HAP-1 (cell line): ENCODE measurements at regions not wholly inside any gene's neighbourhood (a gene's known extent, or its start where the extent isn't known, plus 50 kb on each side); places are given as distances from the start of the nearest gene placed in this dataset.

ENCODE experiments used
- DNase-seq, 2 experiments: peaks; one replicate each; pipeline ENCODE4 v3.0.0-alpha.2; 2016 to 2020; ENCODE audit warnings: low spot score in 2 of 2
- H3K27me3 ChIP-seq: fragments of 250-450 bp; sonication (Bioruptor Pico); 2 replicates; pipeline ENCODE4 v1.5.1; 2020; ENCODE audit warnings: low read depth, mild to moderate bottlenecking, moderate library complexity
- H3K36me3 ChIP-seq: fragments of 250-450 bp; sonication (Bioruptor Pico); replicated peaks from 2 replicates; pipeline ENCODE4 v1.5.1; 2020; ENCODE audit warnings: mild to moderate bottlenecking
- H3K4me1 ChIP-seq: fragments of 250-450 bp; sonication (Bioruptor Pico); 2 replicates; pipeline ENCODE4 v1.5.1; 2020; ENCODE audit warnings: mild to moderate bottlenecking
- H3K4me3 ChIP-seq: fragments of 250-450 bp; sonication (Bioruptor Pico); 2 replicates; pipeline ENCODE4 v1.5.1; 2020; ENCODE audit warnings: mild to moderate bottlenecking, moderate library complexity
- H3K9me3 ChIP-seq: fragments of 250-450 bp; sonication (Bioruptor Pico); 2 replicates; pipeline ENCODE4 v1.5.1; 2020; ENCODE audit warnings: mild to moderate bottlenecking, moderate library complexity
- in situ Hi-C: fragments of 300-500 bp; cut with MboI; formaldehyde crosslinking; loops from 3 replicates; pipeline ENCODE4 v1.14.3; 2020; ENCODE audit warnings: low sequenced_read_pairs, inconsistent platforms, mixed read lengths

- in situ Hi-C loops = no loop called here
- Histone ChIP-seq H3K27me3 (no peaks in the 10 kb centered on the region), H3K4me1 (no peaks in the 10 kb centered on the region), H3K9me3 (no peaks in the 10 kb centered on the region), H3K36me3 (no peaks in the 10 kb centered on the region), H3K4me3 (no peak overlapping the region)
- no peak for DNase-seq
Observed at GRCh38 chr6:14975471-14975817, 270.4 kb upstream of the JARID2 start.

DNA sequence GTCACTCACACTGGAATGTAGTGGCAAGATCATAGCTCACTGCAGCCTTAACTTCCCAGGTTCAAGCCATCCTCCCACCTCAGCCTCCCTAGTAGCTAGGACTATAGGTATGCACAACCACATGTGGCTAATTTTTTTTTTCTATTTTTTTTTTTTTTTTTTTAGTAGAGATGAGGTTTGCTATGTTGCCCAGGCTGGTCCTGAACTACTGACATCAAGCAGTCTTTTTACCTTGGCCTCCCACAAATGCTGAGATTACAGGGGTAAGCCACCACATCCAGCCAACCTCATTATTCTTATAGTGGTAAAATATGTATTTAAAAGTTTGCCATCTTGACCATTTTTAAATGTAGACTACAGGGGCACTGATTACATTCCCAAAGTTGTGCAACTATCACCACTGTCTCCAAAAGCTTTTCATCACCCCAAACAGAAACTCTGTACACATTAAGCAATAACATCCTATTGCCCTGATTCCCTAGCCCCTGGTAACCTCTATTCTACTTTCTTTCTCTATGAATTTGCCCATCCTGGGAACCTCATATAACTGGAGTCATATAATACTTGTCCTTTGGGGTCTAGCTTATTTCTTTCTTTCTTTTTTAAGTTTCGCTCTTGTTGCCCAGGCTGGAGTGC lies 268.0 kb upstream of the JARID2 start:
- in situ Hi-C loops = no loop called here
- H3K4me1 ChIP-seq = no peaks in the 10 kb centered on the region
- no peak for DNase-seq
- no peaks in the 10 kb centered on the region for H3K27me3 ChIP-seq
- H3K9me3 ChIP-seq = no peaks in the 10 kb centered on the region
- H3K4me3 ChIP-seq = no peak overlapping the region
- no peaks in the 10 kb centered on the region for H3K36me3 ChIP-seq

DNA sequence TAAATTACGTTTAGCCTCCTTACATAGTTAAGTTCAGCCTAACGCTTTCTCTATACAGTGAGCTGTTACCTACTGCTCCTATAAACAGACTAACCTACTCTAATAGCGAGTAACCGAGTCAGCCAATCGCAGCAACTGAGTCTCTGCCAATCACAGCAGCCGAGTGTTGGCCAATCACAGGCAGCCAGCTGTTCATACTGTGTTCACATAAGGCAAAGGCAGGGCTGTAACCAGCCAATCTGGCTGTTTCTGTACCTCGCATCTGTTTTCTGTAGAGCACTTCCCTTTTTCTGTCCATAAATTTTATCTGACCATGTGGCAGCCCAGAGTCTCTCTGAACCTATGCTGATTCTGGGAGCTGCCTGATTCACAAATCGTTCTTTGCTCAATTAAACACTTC lies 263.9 kb upstream of the JARID2 start:
- Histone ChIP-seq H3K4me1 (no peaks in the 10 kb centered on the region), H3K9me3 (no peaks in the 10 kb centered on the region), H3K36me3 (no peaks in the 10 kb centered on the region), H3K4me3 (no peak overlapping the region), H3K27me3 (no peaks in the 10 kb centered on the region)
- DNase-seq = no peak
- in situ Hi-C loops = no loop called here

DNA sequence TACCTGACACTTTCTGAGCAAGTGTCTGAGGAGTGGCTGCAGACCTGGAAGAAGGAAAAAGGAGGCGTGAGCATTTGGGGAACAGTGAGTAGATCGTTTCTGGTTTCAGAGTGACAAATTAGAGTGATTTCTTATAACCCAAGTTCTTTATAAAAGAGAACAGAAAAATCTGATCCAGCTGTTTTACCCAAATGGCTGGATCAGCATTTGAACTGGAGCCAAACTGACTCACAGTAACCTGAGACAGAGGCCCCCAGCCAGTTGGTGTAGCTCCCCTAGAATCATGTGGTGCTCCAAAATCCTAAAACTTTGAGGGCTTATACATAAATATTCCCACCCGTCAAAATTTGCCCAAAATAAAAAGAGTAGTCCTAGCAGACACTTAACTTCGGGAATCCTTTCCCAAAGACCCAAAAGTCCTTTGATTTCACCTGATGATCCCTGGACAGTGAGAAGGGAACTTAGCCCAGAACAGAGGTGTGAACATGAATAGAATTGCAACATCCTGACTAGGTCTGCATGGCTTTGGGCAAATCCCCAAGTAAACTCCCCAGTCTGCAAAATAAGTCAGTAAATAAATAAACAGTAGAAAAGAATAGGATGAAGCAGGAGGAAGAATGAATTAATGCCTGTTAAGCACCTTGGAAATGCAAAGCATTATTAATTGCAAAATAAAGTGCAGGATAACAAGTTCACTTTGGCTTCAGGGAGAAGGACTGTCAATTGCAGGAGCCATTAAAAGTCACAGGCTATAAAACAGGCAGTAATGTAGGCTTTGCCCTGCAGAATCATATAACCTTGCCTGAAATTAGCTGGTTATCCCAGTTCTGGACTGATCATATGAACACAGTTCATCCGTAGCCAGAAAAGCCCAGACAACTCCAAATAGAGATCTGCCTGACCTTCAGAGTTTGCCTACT lies 262.0 kb upstream of the JARID2 start:
- Histone ChIP-seq H3K9me3 (no peaks in the 10 kb centered on the region), H3K27me3 (no peaks in the 10 kb centered on the region), H3K4me3 (no peak overlapping the region), H3K4me1 (no peaks in the 10 kb centered on the region), H3K36me3 (no peaks in the 10 kb centered on the region)
- in situ Hi-C loops = no loop called here
- DNase-seq = no peak

GRCh38 chr6:14984519-14984853 lies 261.4 kb upstream of the JARID2 start:
- in situ Hi-C loops = no loop called here
- Histone ChIP-seq H3K4me1 (no peaks in the 10 kb centered on the region), H3K4me3 (no peak overlapping the region), H3K27me3 (no peaks in the 10 kb centered on the region), H3K36me3 (no peaks in the 10 kb centered on the region), H3K9me3 (no peaks in the 10 kb centered on the region)
- DNase-seq = peak in 1 of 2 experiments; percentile 20

DNA sequence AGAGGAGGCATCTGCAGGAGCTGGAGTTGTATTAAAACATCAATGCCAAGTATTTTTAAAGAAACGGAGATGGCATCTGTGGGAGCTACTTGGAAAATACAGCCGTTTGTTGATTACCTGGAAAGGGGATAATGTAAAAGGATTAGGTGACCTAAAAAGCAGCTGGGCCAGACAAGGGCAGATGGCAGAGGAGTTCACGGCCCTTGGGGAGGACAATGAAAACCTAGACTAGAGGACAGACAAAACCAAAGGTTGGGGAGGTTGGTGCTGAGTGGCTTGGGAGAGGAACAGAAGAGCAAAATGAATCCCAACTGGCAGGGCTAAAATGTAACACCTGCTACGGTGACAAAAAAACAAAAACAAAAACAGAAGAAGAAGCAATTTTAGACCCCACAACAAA lies 260.5 kb upstream of the JARID2 start:
- no peak overlapping the region for H3K4me3 ChIP-seq
- H3K36me3 ChIP-seq = no peaks in the 10 kb centered on the region
- in situ Hi-C loops = no loop called here
- no peaks in the 10 kb centered on the region for H3K27me3 ChIP-seq
- H3K9me3 ChIP-seq = no peaks in the 10 kb centered on the region
- DNase-seq = no peak
- H3K4me1 ChIP-seq = no peaks in the 10 kb centered on the region

GRCh38 chr6:14986370-14986769 lies 259.5 kb upstream of the JARID2 start:
- no peaks in the 10 kb centered on the region for H3K36me3 ChIP-seq
- in situ Hi-C loops = no loop called here
- no peaks in the 10 kb centered on the region for H3K4me1 ChIP-seq
- no peak for DNase-seq
- no peaks in the 10 kb centered on the region for H3K9me3 ChIP-seq
- H3K4me3 ChIP-seq = no peak overlapping the region
- H3K27me3 ChIP-seq = no peaks in the 10 kb centered on the region

GRCh38 chr6:14987490-14987889 lies 258.4 kb upstream of the JARID2 start:
- DNase-seq = no peak
- no peaks in the 10 kb centered on the region for H3K4me1 ChIP-seq
- in situ Hi-C loops = no loop called here
- no peaks in the 10 kb centered on the region for H3K36me3 ChIP-seq
- H3K4me3 ChIP-seq = no peak overlapping the region
- no peaks in the 10 kb centered on the region for H3K9me3 ChIP-seq
- H3K27me3 ChIP-seq = no peaks in the 10 kb centered on the region

DNA sequence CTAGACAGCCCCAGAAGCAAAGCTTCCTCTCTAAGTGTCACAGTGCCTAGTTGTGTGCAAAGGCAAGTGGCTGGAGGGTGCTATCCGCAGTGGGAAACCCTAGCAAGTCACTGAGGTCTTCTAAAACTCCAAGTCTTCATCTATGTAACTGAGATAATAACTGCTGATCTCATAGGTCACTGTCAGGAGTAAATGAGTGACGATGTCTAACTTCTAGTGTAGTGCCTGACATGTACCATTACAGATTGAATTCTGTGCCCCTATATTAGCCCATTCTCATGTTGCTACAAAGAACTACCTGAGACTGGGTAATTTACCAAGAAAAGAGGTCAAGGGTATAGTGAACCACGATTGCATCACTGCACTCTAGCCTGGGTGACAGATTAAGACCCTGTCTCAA lies 253.5 kb upstream of the JARID2 start:
- no peaks in the 10 kb centered on the region for H3K4me1 ChIP-seq
- H3K9me3 ChIP-seq = no peaks in the 10 kb centered on the region
- in situ Hi-C loops = no loop called here
- no peaks in the 10 kb centered on the region for H3K27me3 ChIP-seq
- DNase-seq = no peak
- no peaks in the 10 kb centered on the region for H3K36me3 ChIP-seq
- no peak overlapping the region for H3K4me3 ChIP-seq

- H3K4me3 ChIP-seq = no peak overlapping the region
- no peak for DNase-seq
- no peaks in the 10 kb centered on the region for H3K36me3 ChIP-seq
- no peaks in the 10 kb centered on the region for H3K9me3 ChIP-seq
- H3K4me1 ChIP-seq = no peaks in the 10 kb centered on the region
- H3K27me3 ChIP-seq = no peaks in the 10 kb centered on the region
- in situ Hi-C loops = no loop called here
Observed at GRCh38 chr6:14995208-14995607, 250.7 kb upstream of the JARID2 start.

DNA sequence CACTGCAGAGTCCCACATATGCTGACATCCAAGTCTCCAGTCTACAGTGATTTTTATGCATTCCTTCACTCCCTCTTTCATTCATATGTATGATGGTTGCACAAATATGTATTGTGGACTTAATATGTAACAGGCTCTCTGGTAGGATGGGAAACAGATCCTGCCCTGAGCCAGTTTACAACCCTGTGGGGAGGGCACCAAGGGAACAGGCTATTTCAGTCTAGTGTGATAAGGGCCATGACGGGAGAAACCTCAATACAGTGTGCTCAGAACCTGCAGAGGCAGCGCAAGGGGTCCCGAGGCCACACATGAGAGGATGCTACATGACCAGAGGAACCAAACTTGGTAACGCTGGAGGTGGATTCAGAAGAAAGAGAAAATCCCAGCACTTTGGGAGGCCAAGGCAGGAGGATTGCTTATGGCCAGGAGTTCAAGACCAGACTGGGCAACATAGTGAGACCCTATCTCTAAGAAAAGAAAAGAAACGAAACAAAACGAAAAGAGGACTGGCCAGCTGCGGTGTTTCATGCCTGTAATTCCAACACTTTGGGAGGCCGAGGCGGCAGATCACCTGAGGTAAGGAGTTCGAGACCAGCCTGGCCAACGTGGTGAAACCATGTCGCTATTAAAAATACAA lies 249.8 kb upstream of the JARID2 start:
- no peaks in the 10 kb centered on the region for H3K9me3 ChIP-seq
- H3K36me3 ChIP-seq = no peaks in the 10 kb centered on the region
- no peaks in the 10 kb centered on the region for H3K4me1 ChIP-seq
- no peak overlapping the region for H3K4me3 ChIP-seq
- H3K27me3 ChIP-seq = no peaks in the 10 kb centered on the region
- in situ Hi-C loops = no loop called here
- no peak for DNase-seq

- peaks cover 3% of the 10 kb centered on the region; the same call in 1 of the 2 replicates for H3K4me1 ChIP-seq
- H3K4me3 ChIP-seq = no peak overlapping the region
- H3K36me3 ChIP-seq = no peaks in the 10 kb centered on the region
- DNase-seq = no peak
- in situ Hi-C loops = no loop called here
- H3K9me3 ChIP-seq = no peaks in the 10 kb centered on the region
- no peaks in the 10 kb centered on the region for H3K27me3 ChIP-seq
Observed at GRCh38 chr6:14996892-14997291, 249.0 kb upstream of the JARID2 start.

- Histone ChIP-seq H3K4me3 (no peak overlapping the region), H3K36me3 (no peaks in the 10 kb centered on the region), H3K27me3 (no peaks in the 10 kb centered on the region), H3K4me1 (peaks cover 4% of the 10 kb centered on the region; the same call in 1 of the 2 replicates), H3K9me3 (no peaks in the 10 kb centered on the region)
- in situ Hi-C loops = no loop called here
- DNase-seq = no peak
Observed at GRCh38 chr6:14997507-14997906, 248.4 kb upstream of the JARID2 start.

DNA sequence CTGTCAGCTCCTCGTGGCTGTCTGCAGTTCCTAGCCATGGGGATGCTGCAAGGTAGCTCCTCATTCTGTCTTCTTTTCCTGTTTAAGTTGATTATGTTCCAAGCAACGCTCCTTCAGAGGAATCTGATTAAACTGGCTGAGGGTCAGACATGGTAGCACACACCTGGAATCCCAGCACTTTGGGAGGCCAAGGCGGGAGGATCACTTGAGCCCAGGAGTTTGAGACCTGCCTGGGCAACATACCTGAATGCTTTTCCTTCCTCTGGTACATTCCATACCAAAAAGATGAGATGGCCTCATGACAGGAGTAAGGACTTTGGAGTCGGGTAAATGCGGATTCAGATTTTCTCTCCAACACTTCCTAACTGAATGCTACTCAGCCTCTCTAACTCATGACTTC lies 246.8 kb upstream of the JARID2 start:
- DNase-seq = no peak
- H3K4me1 ChIP-seq = peaks cover 4% of the 10 kb centered on the region; the same call in 1 of the 2 replicates
- H3K36me3 ChIP-seq = no peaks in the 10 kb centered on the region
- H3K4me3 ChIP-seq = no peak overlapping the region
- no peaks in the 10 kb centered on the region for H3K27me3 ChIP-seq
- in situ Hi-C loops = no loop called here
- no peaks in the 10 kb centered on the region for H3K9me3 ChIP-seq
